ENCODE measurements at regions not wholly inside any gene's neighbourhood (a gene's known extent, or its start where the extent isn't known, plus 50 kb on each side); places are given as distances from the start of the nearest gene placed in this dataset.
"Not testable (repeated sequence)": the region's sequence is repeated elsewhere in the genome, so short reads cannot be mapped to it uniquely, and the experiment has no call there.

DNA sequence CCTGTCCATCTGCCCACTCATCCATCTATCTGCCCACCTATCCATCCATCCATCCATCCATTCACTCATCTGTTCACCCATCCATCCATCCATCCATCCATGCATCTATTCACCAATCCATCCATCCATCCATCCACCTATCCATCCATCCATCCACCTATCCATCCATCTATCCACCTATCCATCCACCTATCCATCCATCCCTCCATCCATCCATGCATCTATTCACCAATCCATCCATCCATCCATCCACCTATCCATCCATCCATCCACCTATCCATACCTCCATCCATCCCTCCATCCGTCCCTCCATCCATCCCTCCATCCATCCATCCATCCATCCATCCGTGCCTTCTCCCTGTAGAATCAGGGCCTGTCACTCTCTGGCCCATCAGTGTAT, 341.9 kb upstream of the CDH5 start:
- DNase-seq (ENCODE audit: low read depth in 2 of 2): not testable (repeated sequence)

DNA sequence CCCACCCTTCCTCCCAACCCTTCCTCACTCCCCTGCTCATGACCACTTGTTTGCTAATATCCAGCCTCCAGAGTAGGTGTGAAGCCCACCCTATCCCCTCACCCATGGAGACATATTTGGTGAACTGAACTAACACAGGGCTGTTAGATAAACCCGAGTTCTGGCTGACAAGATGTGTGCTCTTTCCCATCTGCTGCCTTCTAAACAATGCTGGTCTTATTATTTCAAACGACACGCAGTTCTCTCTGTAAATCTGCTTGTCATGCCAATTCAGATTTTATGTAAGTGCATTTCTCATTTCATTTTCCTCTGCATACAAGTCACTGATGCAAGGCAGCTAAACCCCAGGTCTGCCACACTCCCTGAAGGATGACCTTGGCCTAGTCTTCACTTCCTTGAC, 343.0 kb upstream of the CDH5 start:
- DNase-seq (ENCODE audit: low read depth in 2 of 2): no peak

DNA sequence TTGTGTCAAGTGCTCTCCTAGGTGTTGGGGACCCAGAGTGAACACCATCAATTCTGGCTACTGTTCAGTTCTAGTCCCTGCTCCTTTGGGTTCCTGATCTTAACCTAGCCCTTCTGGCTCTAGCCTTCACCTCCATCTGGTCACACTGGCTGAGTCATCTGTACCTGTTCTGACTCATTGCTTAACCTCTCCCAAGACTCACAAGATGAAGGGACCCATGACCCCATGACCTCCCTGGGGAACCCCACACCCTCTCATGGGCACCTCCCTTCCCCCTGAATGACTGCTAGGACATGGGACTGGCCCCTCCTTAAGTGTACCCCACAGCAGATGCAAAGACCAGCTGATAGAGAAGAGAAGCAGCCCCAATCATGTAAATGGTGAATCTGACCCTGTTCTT, 345.8 kb upstream of the CDH5 start:
- DNase-seq (ENCODE audit: low read depth in 2 of 2): no peak

DNA sequence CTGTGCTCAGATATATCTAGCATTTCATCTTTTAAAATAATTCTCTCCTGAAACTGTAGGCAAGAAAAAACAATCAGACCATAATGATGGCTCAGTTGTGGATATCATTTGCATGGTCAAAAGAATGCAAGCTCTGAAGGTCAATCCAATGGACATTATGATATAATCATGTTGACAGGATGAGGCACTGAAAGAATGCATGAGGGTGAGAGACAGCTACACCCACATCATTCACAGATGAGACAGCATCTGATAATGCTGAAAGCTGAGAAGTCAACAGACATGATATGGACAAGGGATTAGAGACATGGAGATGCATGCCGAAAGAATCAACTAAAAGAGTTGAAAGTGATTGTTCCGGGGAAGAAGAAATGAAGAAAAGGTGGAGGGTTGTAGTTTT, 346.4 kb upstream of the CDH5 start:
- no peak for DNase-seq (ENCODE audit: low read depth in 2 of 2)

DNA sequence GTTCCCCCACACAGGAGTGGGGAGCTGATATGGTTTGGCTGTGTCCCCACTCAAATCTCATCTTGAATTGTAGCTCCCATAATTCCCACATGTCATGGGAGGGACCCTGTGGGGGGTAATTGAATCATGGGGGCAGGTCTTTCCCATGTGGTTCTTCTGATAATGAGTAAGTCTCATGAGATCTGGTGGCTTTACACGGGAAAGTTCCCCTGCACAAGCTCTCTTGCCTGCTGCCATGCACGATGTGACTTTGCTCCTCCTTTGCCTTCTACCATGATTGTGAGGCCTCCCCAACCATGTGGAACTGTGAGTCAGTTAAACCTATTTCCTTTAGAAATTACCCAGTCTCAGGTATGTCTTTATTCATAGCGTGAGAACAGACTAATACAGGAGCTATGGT, 347.0 kb upstream of the CDH5 start:
- not testable (repeated sequence) for DNase-seq (ENCODE audit: low read depth in 2 of 2)

DNA sequence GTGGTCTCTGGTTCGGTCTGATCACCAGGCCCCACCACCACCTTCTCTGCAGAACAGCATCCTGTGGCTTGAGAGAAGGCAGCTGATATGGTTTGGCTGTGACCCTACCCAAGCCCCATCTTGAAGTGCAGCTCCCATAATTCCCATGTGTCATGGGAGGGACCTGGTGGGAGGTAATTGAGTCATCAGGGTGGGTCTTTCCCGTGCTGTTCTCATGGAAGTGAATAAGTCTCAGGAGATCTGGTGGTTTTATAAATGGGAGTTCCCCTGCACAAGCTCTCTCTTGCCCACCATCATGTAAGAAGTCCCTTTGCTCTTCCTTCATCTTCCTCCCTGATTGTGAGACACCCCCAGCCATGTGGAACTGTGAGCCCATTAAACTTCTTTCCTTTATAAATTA, 352.3 kb upstream of the CDH5 start:
- no peak for DNase-seq (ENCODE audit: low read depth in 2 of 2)

DNA sequence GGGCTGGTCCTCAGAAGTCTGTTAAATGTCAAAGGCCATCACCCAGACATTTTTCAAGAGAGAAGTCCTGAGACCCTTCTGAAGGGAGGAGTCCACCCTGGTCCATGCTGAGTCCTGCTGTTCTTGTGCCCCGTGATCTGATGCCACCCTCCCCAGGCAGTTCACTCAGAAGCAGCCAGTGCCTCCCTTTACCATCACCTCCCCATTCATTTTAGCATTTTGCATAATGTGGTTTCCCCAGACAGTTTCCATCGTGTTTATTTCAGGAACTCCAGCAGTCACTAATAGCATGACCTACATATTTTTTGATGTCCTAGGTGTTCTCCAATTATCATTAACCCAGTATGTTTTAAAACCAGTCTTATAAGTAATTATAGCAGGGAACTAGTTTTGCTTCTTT, 353.0 kb upstream of the CDH5 start:
- DNase-seq (ENCODE audit: low read depth in 2 of 2): no peak

DNA sequence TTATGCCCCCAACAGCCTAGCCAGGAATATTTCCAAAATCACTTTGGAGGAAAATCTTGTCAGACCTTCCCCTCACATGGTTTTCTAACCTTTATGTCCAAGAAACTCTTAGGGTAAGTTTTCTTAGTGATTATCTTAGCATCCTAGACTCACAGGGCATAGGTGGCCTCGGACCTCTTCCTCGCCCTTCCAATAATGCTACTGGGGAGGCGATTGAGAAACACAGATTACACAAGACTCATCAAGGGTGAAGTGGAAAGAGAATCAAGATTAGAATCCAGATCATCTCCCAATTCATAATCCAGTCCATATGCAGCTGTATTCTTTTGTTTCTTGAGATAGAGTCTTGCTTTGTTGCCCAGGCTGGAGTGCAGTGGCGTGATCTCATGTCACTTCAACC, 358.4 kb upstream of the CDH5 start:
- DNase-seq (ENCODE audit: low read depth in 2 of 2): no peak

DNA sequence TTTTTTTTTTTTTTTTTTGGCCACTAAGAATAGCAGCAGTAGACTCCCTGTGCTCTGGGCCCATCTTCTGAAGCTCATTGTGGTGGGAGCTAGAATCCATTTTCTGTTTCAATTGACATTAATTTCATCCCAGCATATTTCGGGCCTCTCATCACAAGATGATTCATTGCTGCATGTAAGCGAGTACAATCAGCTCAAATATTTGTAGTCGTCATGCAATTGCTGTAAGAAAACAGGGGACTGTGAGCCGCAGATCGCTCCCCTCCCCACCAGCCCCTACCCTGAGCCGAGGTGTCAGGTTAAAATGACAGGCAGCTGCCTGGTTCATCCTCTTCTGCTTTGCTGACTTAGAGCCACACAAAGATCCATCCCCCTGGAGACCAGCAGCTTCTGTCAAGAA, 358.8 kb upstream of the CDH5 start:
- DNase-seq (ENCODE audit: low read depth in 2 of 2): no peak

DNA sequence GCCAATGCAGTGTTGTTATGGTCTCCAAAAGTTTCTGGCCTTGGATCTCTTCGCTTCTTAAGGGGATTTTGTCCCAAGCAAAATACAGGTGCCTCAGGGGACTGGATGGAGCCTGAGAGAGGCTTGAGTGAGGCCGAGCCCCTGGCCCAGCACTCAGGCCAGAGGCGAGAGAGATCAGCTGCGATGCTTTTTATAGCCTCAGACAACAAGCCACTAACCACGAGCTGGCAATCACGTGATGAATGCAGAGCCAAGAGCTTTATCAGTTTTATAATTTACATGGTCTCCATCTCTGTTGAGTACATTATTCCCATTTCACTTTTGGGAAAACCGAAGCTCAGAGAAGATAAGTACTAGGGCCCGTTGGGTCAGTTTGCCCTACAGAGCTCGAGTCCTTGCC, 360.0 kb upstream of the CDH5 start:
- no peak for DNase-seq (ENCODE audit: low read depth in 2 of 2)

DNA sequence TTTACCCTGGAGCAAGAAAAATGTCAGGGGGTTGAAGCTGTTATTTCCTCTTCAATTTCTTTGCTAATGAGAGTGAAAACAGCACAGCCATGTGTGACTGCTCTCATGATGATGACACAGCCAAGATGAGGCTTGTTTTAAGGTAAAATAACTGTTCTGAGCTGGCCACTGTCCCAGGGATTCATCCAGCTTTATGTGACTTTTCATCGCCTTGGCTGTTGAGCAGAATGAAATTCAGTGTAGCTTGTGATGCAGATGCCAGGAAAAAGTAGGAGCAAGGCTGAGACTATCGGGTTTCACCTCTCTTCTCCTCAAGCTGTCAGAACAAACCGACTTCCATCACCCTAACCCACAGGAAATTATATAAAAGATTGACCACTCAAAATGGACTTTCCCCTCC, 361.8 kb upstream of the CDH5 start:
- DNase-seq (ENCODE audit: low read depth in 2 of 2): no peak

DNA sequence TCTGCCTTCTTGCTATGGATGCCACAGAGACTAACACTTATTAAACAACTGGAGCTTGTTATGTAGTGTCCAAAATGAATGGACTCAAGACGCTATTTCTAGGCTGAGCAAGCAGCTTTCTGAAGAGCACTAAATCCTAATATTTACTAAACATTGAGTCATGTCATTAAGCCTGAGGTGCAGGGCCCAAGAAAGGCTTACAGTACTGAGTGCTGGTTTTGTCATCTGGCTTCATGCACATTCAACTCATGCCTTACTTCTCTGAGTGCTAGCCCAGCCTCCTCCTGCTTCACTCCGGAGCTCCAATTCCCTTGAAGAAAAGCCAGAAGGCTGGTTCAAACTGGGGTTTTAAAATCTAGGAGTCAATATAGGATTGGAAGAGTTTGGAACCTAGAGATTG, 363.3 kb upstream of the CDH5 start:
- no peak for DNase-seq (ENCODE audit: low read depth in 2 of 2)

DNA sequence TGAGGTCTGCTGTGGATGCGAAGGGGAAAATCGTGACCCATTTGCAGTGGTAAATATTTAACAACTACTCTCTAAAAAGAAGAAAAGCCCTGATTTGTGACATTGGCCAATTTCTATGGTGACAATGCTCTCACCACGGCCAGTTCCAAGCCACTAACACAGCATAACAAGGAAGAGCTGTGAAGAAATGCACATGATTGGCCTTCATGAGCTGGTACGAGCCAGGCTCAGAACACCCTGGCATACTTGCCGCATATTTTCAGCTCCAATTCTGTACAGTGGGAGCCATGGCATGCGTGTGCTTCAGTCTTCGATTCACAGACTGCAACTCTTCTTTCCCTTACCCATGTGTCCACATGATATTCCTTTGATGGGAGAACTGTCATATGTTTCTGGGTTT, 363.9 kb upstream of the CDH5 start:
- no peak for DNase-seq (ENCODE audit: low read depth in 2 of 2)

DNA sequence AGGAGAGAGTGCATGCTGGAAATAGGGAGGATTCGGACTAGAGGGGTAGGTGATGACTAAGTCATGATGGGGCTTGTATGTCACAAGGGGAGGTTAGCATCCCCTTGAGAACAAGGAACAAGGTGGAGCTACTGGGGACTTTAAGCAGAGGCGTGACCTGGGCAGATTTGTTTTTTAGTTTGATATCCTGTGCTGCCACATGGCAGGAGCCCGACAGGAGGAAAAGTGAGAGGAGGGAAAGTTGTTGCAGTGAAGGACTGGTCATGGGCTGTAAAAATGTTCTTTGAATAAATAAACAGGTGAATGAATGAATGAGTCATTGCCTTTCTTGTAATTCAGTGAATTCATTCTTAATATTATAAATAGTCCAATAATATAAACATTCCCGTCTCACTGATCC, 365.1 kb upstream of the CDH5 start:
- no peak for DNase-seq (ENCODE audit: low read depth in 2 of 2)

DNA sequence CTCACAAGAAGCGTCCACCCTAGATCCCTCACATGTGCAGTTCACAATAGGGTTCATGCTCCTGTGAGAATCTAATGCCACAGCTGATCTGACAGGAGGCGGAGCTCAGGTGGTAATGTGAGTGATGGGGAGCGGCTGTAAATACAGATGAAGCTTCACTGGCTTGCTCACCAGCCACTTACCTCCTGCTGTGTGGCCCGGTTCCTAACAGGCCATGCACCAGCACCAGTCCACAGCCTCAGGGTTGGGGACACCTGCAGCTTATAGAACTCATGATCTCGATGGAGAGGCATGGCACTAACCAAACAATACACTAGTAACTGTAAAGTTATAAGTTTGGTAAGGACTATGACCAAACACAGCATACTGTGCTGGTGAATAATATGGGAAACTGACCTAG, 368.0 kb upstream of the CDH5 start:
- no peak for DNase-seq (ENCODE audit: low read depth in 2 of 2)

DNA sequence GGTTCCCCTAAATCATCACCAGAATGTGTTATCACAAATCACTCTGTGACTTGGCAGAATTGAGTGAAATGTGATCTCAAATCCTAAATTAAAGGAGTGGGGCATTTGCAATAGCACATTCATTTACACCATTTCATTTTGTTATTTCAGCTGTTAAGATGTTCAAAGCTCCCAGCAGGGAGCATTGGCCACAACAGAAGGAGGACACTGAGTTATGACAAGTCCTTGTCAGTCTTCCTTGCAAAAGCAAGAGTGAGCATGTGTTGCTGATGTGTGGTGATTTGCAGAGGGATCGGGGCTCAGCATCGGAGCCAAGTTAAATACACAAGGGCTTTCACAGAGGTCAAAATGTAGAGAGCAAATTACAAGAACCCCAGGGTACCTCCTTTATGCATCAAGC, 372.2 kb upstream of the CDH5 start:
- DNase-seq (ENCODE audit: low read depth in 2 of 2): no peak

DNA sequence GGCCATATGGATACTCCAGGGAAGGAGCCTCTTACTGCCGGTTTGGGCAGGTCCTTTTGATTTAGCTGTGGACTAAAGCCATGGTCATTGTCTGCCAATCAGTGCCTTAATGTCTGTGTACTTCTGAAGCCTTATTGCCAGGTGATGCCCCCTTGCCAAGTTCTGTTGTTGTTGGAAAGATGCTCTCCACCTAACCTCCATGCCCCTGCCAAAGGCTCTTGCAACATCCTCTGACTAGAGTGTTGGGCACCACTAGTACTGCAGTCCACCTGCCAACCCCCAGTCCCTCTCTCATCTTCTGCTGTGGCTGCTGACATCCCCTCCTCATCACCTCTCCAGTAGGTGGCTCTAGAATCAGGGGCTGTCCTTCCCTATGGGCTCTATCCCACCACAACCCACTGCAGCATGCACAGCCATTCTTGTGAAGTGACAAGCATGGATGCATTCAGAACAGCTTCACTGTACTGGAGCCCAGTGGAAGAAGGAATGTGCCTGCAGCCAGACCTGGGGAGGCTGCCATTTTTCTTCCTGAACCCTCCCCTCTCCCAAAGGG, 375.3 kb upstream of the CDH5 start:
- no peak for DNase-seq (ENCODE audit: low read depth in 2 of 2)

DNA sequence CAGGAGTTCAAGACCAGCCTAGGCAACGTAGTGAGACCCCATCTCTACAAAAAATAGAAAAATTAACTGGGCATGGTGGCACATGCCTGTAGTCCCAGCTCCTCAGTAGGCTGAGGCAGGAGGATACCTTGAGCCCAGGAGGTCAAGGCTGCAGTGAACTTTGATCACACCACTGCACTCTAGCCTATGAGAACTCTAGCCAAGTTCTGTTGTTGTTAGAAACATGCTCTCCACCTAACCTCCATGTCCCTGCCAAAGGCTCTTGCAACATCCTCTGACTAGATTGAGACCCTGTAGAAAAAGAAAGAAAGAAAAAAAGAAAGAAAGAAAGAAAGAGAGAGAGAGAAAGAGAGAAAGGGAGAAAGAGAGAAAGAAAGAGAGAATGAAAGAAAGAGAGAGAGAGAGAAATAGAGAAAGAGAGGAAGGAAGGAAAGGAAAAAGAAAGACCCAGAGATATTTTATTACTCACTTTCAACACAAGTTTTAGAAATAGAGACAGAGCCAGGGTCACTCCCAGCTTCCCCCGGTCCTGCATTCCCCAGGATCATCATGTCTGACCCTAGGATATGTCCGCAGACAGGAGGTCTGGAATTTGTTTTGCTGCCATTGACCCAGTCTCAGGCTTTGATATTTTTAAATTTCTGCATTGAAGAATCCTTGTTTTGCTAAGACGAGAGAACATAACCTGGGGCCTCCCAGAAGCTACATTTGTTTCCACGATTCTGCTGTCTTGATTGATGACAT, 376.5 kb upstream of the CDH5 start:
- no peak for DNase-seq (ENCODE audit: low read depth in 2 of 2)

DNA sequence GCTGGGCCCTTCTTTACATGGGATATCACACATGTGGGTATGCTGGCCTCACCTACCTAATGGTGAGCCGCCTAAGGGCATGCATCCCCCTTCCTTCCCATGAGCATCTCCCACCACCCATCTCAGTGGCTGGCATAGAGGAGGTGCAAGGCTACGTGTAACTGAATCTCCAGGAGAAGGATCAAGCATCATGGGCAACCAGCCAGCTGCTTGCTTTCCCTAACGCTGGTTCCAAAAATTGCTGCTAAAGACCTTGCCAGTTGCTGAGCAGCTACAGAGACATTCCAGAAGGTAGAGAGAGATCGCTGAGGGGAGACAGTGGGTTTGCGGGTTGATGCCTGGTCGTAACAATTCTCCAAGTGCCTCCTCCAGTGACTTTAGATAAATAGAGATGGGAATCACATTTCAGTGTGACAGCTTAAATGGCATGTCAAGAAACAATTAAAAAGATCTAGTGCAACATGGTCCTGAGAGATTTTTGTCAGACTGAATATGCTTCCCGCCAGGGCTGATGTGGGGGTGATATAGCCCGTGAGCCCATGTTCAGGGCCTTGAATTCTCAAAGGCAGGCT, 378.4 kb upstream of the CDH5 start:
- no peak for DNase-seq (ENCODE audit: low read depth in 2 of 2)

DNA sequence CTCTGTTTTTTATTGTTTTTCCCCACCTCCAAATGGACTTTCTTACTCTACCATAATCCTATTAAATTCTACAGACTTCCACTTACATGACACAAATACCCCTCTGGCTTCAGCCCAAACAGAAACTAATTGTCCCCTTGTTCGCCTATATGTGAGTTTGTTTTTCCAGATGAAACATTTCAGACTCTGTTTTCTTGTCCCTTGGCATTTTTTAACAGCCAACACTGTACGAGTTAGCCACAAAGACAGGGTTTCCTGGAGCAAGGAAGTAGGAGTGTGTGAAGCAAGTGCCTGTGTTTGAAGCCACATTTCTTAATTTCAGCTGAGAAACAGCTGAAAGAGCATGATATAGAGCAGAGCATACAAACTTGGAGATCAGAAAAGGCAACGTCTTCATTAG, 382.2 kb upstream of the CDH5 start:
- DNase-seq (ENCODE audit: low read depth in 2 of 2): no peak

DNA sequence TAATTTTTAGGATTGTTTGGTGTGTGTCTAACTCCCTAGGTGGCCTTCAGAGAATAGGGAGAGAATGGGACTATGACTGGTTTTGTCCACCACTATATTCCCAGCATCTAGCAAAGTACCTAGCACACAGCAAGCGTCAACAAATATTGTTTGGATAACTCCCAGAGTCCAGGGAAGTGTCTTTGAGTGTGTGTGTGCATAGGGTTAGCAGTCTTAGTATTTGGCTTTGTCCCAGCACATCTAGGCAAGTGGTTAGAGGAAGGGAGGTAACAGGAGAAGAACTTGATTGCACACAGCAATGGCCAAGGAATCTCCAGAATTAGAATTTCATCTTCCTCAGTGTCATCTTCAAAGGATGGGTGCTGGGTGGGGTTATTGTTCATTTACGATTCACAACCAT, 385.4 kb upstream of the CDH5 start:
- no peak for DNase-seq (ENCODE audit: low read depth in 2 of 2)

DNA sequence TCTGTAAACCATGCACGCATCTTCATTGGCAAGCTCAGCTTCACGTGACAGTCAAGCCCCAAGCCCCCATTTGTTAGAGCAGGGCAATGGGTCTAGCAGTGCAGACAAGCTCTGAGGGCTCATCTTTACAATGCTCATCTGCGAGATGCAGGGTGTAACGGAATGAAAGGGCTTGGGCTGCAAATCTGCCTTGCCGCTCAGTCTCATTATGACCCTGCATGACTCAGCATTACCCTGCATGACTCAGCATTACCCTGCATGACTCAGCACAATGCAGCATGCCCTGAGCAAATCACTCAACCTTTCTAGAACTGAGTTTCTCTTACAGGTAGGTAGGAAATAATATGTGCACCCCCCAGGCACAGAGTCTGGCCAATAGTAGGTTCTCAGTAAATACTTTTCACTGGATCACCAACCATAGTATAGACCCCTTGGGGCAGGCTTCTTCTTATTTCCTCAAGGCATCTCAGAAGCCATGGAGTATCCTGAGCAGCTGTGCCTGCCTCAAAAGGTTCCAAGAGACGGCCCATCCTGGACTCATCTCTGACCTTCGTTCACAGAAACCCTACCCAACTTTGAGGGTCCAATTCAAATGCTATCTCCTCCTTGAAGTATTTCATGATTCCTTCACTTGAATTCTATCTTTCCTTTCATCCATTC, 391.3 kb upstream of the CDH5 start:
- DNase-seq (ENCODE audit: low read depth in 2 of 2): no peak

DNA sequence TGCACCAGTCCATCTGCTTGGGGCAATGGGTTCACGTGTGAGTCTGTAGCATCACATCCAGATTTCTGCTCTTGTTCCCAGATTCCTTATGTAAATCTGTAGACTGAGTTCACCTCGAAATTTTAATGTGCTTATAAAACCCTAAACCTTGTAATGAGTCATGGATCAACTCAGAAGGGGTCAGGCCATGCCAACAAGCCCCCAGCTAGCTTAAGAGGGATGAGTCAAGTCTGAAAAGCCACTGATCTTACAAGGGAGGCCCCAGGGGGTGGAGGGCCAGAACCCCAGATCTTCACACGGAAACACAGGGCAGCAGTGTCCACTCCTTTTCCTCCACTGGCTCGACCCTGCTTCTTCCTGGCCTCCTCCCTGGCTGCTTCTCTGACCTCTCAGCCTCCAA, 399.1 kb upstream of the CDH5 start:
- no peak for DNase-seq (ENCODE audit: low read depth in 2 of 2)

Measured in stimulated activated CD8-positive, alpha-beta memory T cell treated with anti-CD3 and anti-CD28 coated beads, Interleukin-15, amount 100 ng/mL, for 4 hours (primary cell).